Uterus (tissue), 2 donors: ENCODE measurements at regions not wholly inside any gene's neighbourhood (a gene's known extent, or its start where the extent isn't known, plus 50 kb on each side); places are given as distances from the start of the nearest gene placed in this dataset.

Experiments
- CTCF ChIP-seq, 4 experiments: fragments of 200-600 bp in 2 of 4; fragments of 450-650 bp in 2 of 4; sonication (generic) in 2 of 4; IDR thresholded peaks; one replicate each; pipeline ENCODE4 v1.5.1; 2016 to 2019; ENCODE audit warnings: antibody characterized with exemption in 4 of 4, mild to moderate bottlenecking in 2 of 4, moderate library complexity in 1 of 4
- POLR2A ChIP-seq, 2 donors: fragments of 450-650 bp; IDR thresholded peaks; one replicate each; pipeline ENCODE4 v1.6.1; 2016; ENCODE audit warnings: antibody characterized with exemption in 2 of 2, mild to moderate bottlenecking in 1 of 2, moderate library complexity in 1 of 2

- no peak for TF ChIP-seq CTCF (IDR thresholded peaks at IDR 0.05)
- TF ChIP-seq POLR2A (IDR thresholded peaks at IDR 0.05): no peak
Measured at GRCh38 chr18:60739212-60739611, 366.6 kb upstream of the MC4R start.
